HG03039 (cell line): ENCODE measurements at regions not wholly inside any gene's neighbourhood (a gene's known extent, or its start where the extent isn't known, plus 50 kb on each side); places are given as distances from the start of the nearest gene placed in this dataset.
"Not testable (repeated sequence)": the region's sequence is repeated elsewhere in the genome, so short reads cannot be mapped to it uniquely, and the experiment has no call there.

Experiments
- ATAC-seq: cut with Tn5 transposase; IDR thresholded peaks from one replicate; pipeline ENCODE4 v1.9.1; 2021; ENCODE audit warnings: mild to moderate bottlenecking, moderate library complexity; ENCODE audit not compliant: unreplicated experiment

DNA sequence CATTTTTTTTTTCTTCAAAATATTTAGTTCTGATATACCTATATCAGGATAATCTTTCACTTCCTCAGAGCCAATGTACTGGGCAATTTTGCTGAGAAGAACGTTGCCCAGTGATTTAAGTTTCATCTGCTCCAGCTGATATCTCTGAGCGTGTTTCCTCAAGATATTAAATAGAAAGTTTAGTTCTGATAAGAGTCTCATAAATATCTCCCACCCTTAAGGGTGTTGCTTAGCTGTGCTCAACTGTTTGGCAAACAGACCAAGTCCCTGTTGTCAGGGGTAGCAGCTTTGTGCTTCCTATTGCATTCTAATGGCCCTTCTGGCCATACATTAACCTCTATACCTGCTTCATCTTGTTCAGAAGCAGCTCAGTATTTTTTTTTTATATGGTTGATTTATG is 84.7 kb upstream of the GPR141 start:
- ATAC-seq: no peak

DNA sequence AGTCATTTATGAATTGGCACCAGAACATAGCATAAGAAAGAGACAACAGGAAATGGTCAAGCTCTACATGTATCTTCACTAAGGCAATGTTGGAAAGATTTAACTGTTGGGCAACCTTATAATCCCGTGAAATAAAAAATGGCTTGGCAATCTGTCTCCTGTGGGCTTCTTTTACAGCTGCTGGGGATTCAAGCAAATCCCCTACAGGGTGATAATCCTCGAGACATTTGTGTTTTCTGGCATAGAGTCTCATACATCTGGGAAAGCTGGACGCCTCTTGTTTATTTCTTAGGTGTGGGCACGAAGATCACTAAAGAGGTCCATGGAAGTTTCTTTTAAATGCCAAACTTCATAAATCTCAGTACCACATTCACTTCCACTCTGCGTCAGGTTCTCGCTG is 82.2 kb upstream of the GPR141 start:
- ATAC-seq: no peak

DNA sequence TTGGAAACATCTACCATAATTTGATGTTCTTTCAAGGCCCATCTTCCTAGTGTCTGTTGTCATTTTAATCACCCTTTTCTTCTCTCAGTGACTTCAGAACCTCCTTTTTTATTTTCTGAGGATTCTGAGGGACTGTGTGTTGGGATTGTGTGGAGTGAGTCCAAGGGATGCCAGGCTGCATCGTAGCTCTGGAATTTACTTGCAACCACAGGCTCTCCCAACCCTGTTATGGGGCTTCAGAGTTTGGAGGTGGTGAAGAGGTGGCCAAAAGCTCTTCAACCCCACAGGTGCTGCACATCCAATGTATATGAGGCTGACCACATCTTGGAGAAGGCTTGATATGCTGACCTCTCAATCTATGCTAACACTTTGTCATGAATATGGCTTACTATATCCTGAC is 79.5 kb upstream of the GPR141 start:
- ATAC-seq: no peak

DNA sequence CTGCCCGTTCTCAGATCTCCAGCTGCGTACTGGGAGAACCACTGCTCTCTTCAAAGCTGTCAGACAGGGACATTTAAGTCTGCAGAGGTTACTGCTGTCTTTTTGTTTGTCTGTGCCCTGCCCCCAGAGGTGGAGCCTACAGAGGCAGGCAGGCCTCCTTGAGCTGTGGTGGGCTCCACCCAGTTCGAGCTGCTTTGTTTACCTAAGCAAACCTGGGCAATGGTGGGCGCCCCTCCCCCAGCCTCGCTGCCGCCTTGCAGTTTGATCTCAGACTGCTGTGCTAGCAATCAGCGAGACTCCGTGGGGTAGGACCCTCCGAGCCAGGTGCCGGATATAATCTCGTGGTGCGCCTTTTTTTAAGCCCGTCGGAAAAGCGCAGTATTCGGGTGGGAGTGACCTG is 66.2 kb upstream of the GPR141 start:
- ATAC-seq: not testable (repeated sequence)

DNA sequence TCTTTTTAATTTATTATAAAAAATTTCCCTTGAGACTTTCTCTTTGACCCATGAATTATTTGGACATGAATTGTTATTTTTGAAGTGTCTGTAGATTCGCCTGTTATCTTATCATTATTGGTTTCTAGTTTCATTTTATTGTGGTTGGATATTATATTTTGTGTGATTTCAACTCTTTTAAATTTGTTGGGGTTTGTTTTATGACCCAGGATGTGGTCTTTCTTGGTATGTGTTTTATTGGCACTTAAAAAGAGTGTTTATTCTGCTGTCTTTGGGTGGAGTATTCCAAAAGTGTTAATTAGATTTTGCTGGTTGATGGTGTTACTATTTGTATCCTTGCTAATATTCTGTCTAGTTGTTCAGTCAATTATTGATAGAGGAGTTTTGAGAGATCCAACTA is 50.5 kb upstream of the GPR141 start:
- no peak for ATAC-seq
